ENCODE measurements at regions not wholly inside any gene's neighbourhood (a gene's known extent, or its start where the extent isn't known, plus 50 kb on each side); places are given as distances from the start of the nearest gene placed in this dataset.

GRCh38 chr12:33245434-33245833, 194.2 kb downstream of the SYT10 start:
- no peak for TF ChIP-seq CTCF (IDR thresholded peaks at IDR 0.05; ENCODE audit: low read depth, low read length, poor library complexity, severe bottlenecking)
- TF ChIP-seq EZH2phosphoT487 (IDR thresholded peaks at IDR 0.05; ENCODE audit: borderline replicate concordance, low read length): no peak
